IMR-90 (cell line): ENCODE measurements at regions not wholly inside any gene's neighbourhood (a gene's known extent, or its start where the extent isn't known, plus 50 kb on each side); places are given as distances from the start of the nearest gene placed in this dataset.

Experiments used
- ATAC-seq: fragments of 200-7000 bp; cut with Tn5 transposase; 2 replicates; pipeline ENCODE4 v1.9.1; 2020; ENCODE audit warnings: low read depth, mild to moderate bottlenecking, moderate library complexity
- BruUV-seq: library from RNA; stranded (reverse); fragments of 400-500 nt; replicated peaks from 2 replicates; lab custom pipeline; 2021; lab: Mats Ljungman, UMichigan
- CTCF ChIA-PET: fragments of 300-600 bp; formaldehyde crosslinking; extraction: SDS; loops from one replicate; lab custom pipeline; 2021; ENCODE audit warnings: antibody characterized with exemption; lab: Yijun Ruan, JAX
- POLR2A ChIA-PET: fragments of 300-600 bp; sonication (Branson Sonifier 250); formaldehyde crosslinking; loops from one replicate; lab custom pipeline; 2022; ENCODE audit warnings: antibody characterized with exemption; ENCODE audit not compliant: unreplicated experiment; lab: Charles Lee
- DNase-seq: peaks from one replicate; pipeline ENCODE4 v3.0.0; 2013
- H2AFZ ChIP-seq: replicated peaks from 2 replicates; pipeline ENCODE3; 2013; ENCODE audit warnings: low read length, mild to moderate bottlenecking; ENCODE audit not compliant: poor library complexity
- H2AK5ac ChIP-seq: 2 replicates; pipeline ENCODE4 v1.6.1; 2013; ENCODE audit warnings: low read depth, low read length, inconsistent platforms
- H2AK9ac ChIP-seq: replicated peaks from 2 replicates; pipeline ENCODE3; 2013; ENCODE audit warnings: mild to moderate bottlenecking, low read depth, low read length, moderate library complexity; ENCODE audit not compliant: poor library complexity
- H2BK120ac ChIP-seq: 2 replicates; pipeline ENCODE4 v1.6.1; 2013; ENCODE audit warnings: low read depth, low read length, inconsistent platforms
- H2BK15ac ChIP-seq: 3 replicates; pipeline ENCODE4 v1.6.1; 2013; ENCODE audit warnings: low read depth, low read length, inconsistent platforms
- H2BK20ac ChIP-seq: 2 replicates; pipeline ENCODE4 v1.6.1; 2013; ENCODE audit warnings: low read depth, mild to moderate bottlenecking, inconsistent platforms, low read length, moderate library complexity
- H2BK5ac ChIP-seq: 2 replicates; pipeline ENCODE4 v1.6.1; 2013; ENCODE audit warnings: mild to moderate bottlenecking, low read depth, low read length, inconsistent platforms; ENCODE audit not compliant: poor library complexity, severe bottlenecking
- H3K14ac ChIP-seq: replicated peaks from 2 replicates; pipeline ENCODE4 v1.6.1; 2013; ENCODE audit warnings: low read depth, low read length, inconsistent platforms
- H3K18ac ChIP-seq: 2 replicates; pipeline ENCODE4 v1.6.1; 2013; ENCODE audit warnings: low read depth, low read length, control low read depth
- H3K23ac ChIP-seq: 2 replicates; pipeline ENCODE4 v1.6.1; 2013; ENCODE audit warnings: low read depth, low read length, inconsistent platforms
- H3K27ac ChIP-seq: 2 replicates; pipeline ENCODE4 v1.5.1; 2013; ENCODE audit warnings: mild to moderate bottlenecking, control low read depth, low read length; ENCODE audit not compliant: insufficient read depth
- H3K27me3 ChIP-seq: 2 replicates; pipeline ENCODE4 v1.6.1; 2013; ENCODE audit warnings: low read length; ENCODE audit not compliant: control insufficient read depth, insufficient read depth
- H3K36me3 ChIP-seq: 2 replicates; pipeline ENCODE4 v1.6.1; 2013; ENCODE audit warnings: low read length, mixed read lengths; ENCODE audit not compliant: control insufficient read depth, insufficient read depth
- H3K4ac ChIP-seq: 2 replicates; pipeline ENCODE4 v1.6.1; 2013; ENCODE audit warnings: low read depth, low read length, inconsistent platforms
- H3K4me1 ChIP-seq: 2 replicates; pipeline ENCODE4 v1.6.1; 2013; ENCODE audit warnings: low read length, mixed read lengths; ENCODE audit not compliant: control insufficient read depth, insufficient read depth
- H3K4me2 ChIP-seq: 2 replicates; pipeline ENCODE4 v1.6.1; 2013; ENCODE audit warnings: low read depth, mild to moderate bottlenecking, control low read depth, low read length, moderate library complexity
- H3K4me3 ChIP-seq: 2 replicates; pipeline ENCODE4 v1.5.1; 2013; ENCODE audit warnings: low read depth, mild to moderate bottlenecking, control low read depth, low read length, moderate library complexity; ENCODE audit not compliant: insufficient read depth
- H3K56ac ChIP-seq: 2 replicates; pipeline ENCODE4 v1.6.1; 2013; ENCODE audit warnings: low read length, inconsistent platforms; ENCODE audit not compliant: insufficient read depth; ENCODE audit errors: extremely low read depth
- H3K79me1 ChIP-seq, 2 experiments: 2 replicates each; pipeline ENCODE4 v1.6.1; 2013; ENCODE audit warnings: low read length in 2 of 2, inconsistent platforms in 1 of 2, low read depth in 1 of 2
- H3K9ac ChIP-seq: 2 replicates; pipeline ENCODE4 v1.6.1; 2013; ENCODE audit warnings: low read depth, low read length, control low read depth
- H3K9me1 ChIP-seq: 2 replicates; pipeline ENCODE4 v1.6.1; 2013; ENCODE audit warnings: low read length, inconsistent platforms; ENCODE audit not compliant: insufficient read depth
- H3K9me3 ChIP-seq: 2 replicates; pipeline ENCODE4 v1.6.1; 2013; ENCODE audit warnings: low read length; ENCODE audit not compliant: control insufficient read depth, insufficient read depth
- H4K20me1 ChIP-seq: 2 replicates; pipeline ENCODE4 v1.6.1; 2013; ENCODE audit warnings: low read length, inconsistent platforms; ENCODE audit not compliant: insufficient read depth
- H4K5ac ChIP-seq: 2 replicates; pipeline ENCODE4 v1.6.1; 2013; ENCODE audit warnings: mild to moderate bottlenecking, low read depth, low read length, control low read depth
- H4K8ac ChIP-seq, 2 experiments: 2 replicates each; pipeline ENCODE4 v1.6.1; 2013; ENCODE audit warnings: low read depth in 2 of 2, low read length in 2 of 2, control low read depth in 1 of 2, inconsistent platforms in 1 of 2
- H4K91ac ChIP-seq: 2 replicates; pipeline ENCODE4 v1.6.1; 2013; ENCODE audit warnings: low read depth, low read length, inconsistent platforms; ENCODE audit not compliant: insufficient read depth
- BHLHE40 ChIP-seq: fragments of 150-350 bp; IDR thresholded peaks from 2 replicates; pipeline ENCODE4 v1.6.1; 2016; ENCODE audit warnings: mild to moderate bottlenecking, low read depth, low read length
- CEBPB ChIP-seq: IDR thresholded peaks from 2 replicates; pipeline ENCODE4 v1.6.1; 2012; ENCODE audit warnings: low read depth, low read length, improper control_type of control experiment
- CHD1 ChIP-seq: IDR thresholded peaks from 2 replicates; pipeline ENCODE4 v1.6.1; 2012; ENCODE audit warnings: low read depth, low read length, improper control_type of control experiment
- FOS ChIP-seq: fragments of 150-350 bp; IDR thresholded peaks from 2 replicates; pipeline ENCODE4 v1.6.1; 2016; ENCODE audit warnings: low read depth, low read length
- MAFK ChIP-seq: IDR thresholded peaks from 2 replicates; pipeline ENCODE4 v1.6.1; 2012; ENCODE audit warnings: low read depth, low read length, improper control_type of control experiment
- MAZ ChIP-seq: IDR thresholded peaks from 2 replicates; pipeline ENCODE4 v1.6.1; 2012; ENCODE audit warnings: low read depth, mild to moderate bottlenecking, low read length, improper control_type of control experiment, moderate library complexity, borderline replicate concordance
- MXI1 ChIP-seq: IDR thresholded peaks from 2 replicates; pipeline ENCODE4 v1.6.1; 2012; ENCODE audit warnings: low read depth, mild to moderate bottlenecking, low read length, moderate library complexity, borderline replicate concordance
- NFE2L2 ChIP-seq: fragments of 150-350 bp; IDR thresholded peaks from 2 replicates; pipeline ENCODE4 v1.6.1; 2016; ENCODE audit warnings: low read depth, mild to moderate bottlenecking, low read length
- POLR2A ChIP-seq: IDR thresholded peaks from 2 replicates; pipeline ENCODE4 v1.6.1; 2012; ENCODE audit warnings: mild to moderate bottlenecking, low read depth, low read length
- RAD21 ChIP-seq: IDR thresholded peaks from 2 replicates; pipeline ENCODE4 v1.6.1; 2012; ENCODE audit warnings: low read length, improper control_type of control experiment
- RCOR1 ChIP-seq: IDR thresholded peaks from 2 replicates; pipeline ENCODE4 v1.6.1; 2012; ENCODE audit warnings: mild to moderate bottlenecking, low read length, improper control_type of control experiment; ENCODE audit not compliant: insufficient replicate concordance
- RFX5 ChIP-seq: IDR thresholded peaks from 2 replicates; pipeline ENCODE4 v1.8.0; 2012; ENCODE audit warnings: low read depth, mild to moderate bottlenecking, low read length, moderate library complexity
- SMC3 ChIP-seq: fragments of 150-350 bp; IDR thresholded peaks from 2 replicates; pipeline ENCODE4 v1.6.1; 2016; ENCODE audit warnings: low read depth, mild to moderate bottlenecking, antibody characterized with exemption, low read length, moderate library complexity
- WGBS, 2 experiments: methylation state at CpG; one replicate each; pipeline versions ENCODE4 v1.1.5 to v1.1.7; 2013; ENCODE audit warnings: missing lambda C conversion rate in 2 of 2; ENCODE audit not compliant: insufficient read length in 1 of 2; ENCODE audit errors: extremely low coverage in 2 of 2; 5-methylcytosine and 5-hydroxymethylcytosine counted together
- dilution Hi-C: fragments of 300-500 bp; cut with HindIII; formaldehyde crosslinking; loops from one replicate; pipeline ENCODE4 v1.14.3; 2018; ENCODE audit warnings: low sequenced_read_pairs; ENCODE audit not compliant: unreplicated experiment
- in situ Hi-C: fragments of 300-500 bp; cut with MboI; formaldehyde crosslinking; loops from 3 replicates; pipeline ENCODE4 v1.14.3; 2019; ENCODE audit warnings: low sequenced_read_pairs, inconsistent platforms, mixed read lengths
- intact Hi-C: fragments of 100-400 bp; cut with micrococcal nuclease; formaldehyde crosslinking; loops from 2 replicates; pipeline ENCODE4 v1.10.0; 2022
- TF ChIP-seq, protein P1 (sequence below): fragments of 150-350 bp; IDR thresholded peaks from 2 replicates; pipeline ENCODE4 v1.6.1; 2017; ENCODE audit warnings: mild to moderate bottlenecking, antibody characterized with exemption, low read length, low read depth
- TF ChIP-seq, protein P2 (sequence below): conservative IDR thresholded peaks from 2 replicates; pipeline ENCODE4 v1.5.1; 2012; ENCODE audit warnings: mild to moderate bottlenecking, low read depth, low read length, improper control_type of control experiment
- TF ChIP-seq, protein P3 (sequence below): fragments of 150-350 bp; IDR thresholded peaks from 2 replicates; pipeline ENCODE4 v1.6.1; 2016; ENCODE audit warnings: low read depth, mild to moderate bottlenecking, low read length, moderate library complexity, borderline replicate concordance

DNA sequence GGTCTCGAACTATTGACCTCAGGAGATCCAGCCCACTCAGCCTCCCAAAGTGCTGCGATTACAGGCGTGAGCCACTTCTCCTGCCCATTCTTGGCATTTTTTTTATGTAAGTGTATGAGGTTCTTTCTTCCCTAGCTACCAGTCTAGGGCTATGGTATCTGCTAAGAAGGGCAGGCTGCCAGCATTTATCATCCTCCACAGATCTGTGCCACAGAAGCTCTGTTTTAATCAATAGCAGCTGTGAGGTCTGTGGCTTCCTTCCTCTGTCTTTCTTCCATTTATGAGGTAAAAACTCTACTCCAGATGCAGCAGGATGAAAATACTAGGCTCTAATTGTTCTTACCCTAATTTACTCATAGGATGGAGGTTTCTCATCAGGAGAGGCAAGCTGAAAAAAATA is 1382.4 kb upstream of the ADGRB3 start:
- in situ Hi-C loops (no loop called here), dilution Hi-C loops (no loop called here), intact Hi-C loops (no loop called here)
- H3K9ac ChIP-seq = no peak overlapping the region
- no peak overlapping the region for H3K27ac ChIP-seq
- no peak overlapping the region for H3K56ac ChIP-seq
- no peak overlapping the region for H3K14ac ChIP-seq
- no peak overlapping the region for H2BK5ac ChIP-seq
- no peak overlapping the region for H3K4ac ChIP-seq
- H3K18ac ChIP-seq = no peak overlapping the region
- H2BK15ac ChIP-seq = no peak overlapping the region
- no peak overlapping the region for H3K4me3 ChIP-seq
- 40% methylated on average over 1 of the region's 3 CpGs; no CpG with 5 or more reads in 1 of the 2 experiments for WGBS, 2 experiments
- H3K36me3 ChIP-seq = no peaks in the 10 kb centered on the region
- no peak overlapping the region for H2BK20ac ChIP-seq
- TF ChIP-seq, protein P1, sequence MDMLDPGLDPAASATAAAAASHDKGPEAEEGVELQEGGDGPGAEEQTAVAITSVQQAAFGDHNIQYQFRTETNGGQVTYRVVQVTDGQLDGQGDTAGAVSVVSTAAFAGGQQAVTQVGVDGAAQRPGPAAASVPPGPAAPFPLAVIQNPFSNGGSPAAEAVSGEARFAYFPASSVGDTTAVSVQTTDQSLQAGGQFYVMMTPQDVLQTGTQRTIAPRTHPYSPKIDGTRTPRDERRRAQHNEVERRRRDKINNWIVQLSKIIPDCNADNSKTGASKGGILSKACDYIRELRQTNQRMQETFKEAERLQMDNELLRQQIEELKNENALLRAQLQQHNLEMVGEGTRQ = no peak
- TF ChIP-seq BHLHE40 (no peak), MAZ (no peak), CHD1 (no peak), RCOR1 (no peak), POLR2A (no peak), SMC3 (no peak), CEBPB (no peak), NFE2L2 (no peak), MAFK (no peak), RAD21 (no peak), MXI1 (no peak), FOS (no peak), RFX5 (no peak)
- TF ChIP-seq, protein P2, sequence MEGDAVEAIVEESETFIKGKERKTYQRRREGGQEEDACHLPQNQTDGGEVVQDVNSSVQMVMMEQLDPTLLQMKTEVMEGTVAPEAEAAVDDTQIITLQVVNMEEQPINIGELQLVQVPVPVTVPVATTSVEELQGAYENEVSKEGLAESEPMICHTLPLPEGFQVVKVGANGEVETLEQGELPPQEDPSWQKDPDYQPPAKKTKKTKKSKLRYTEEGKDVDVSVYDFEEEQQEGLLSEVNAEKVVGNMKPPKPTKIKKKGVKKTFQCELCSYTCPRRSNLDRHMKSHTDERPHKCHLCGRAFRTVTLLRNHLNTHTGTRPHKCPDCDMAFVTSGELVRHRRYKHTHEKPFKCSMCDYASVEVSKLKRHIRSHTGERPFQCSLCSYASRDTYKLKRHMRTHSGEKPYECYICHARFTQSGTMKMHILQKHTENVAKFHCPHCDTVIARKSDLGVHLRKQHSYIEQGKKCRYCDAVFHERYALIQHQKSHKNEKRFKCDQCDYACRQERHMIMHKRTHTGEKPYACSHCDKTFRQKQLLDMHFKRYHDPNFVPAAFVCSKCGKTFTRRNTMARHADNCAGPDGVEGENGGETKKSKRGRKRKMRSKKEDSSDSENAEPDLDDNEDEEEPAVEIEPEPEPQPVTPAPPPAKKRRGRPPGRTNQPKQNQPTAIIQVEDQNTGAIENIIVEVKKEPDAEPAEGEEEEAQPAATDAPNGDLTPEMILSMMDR = no peak
- TF ChIP-seq, protein P3, sequence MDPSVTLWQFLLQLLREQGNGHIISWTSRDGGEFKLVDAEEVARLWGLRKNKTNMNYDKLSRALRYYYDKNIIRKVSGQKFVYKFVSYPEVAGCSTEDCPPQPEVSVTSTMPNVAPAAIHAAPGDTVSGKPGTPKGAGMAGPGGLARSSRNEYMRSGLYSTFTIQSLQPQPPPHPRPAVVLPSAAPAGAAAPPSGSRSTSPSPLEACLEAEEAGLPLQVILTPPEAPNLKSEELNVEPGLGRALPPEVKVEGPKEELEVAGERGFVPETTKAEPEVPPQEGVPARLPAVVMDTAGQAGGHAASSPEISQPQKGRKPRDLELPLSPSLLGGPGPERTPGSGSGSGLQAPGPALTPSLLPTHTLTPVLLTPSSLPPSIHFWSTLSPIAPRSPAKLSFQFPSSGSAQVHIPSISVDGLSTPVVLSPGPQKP = no peak
- ATAC-seq (no peak), DNase-seq (no peak)
- H4K5ac ChIP-seq = no peak overlapping the region
- H3K79me1 ChIP-seq = no peaks in the 10 kb centered on the region
- ChIA-PET CTCF (no interaction called here), POLR2A (no interaction called here)
- no peaks in the 10 kb centered on the region for H3K9me1 ChIP-seq
- no peaks in the 10 kb centered on the region for H3K9me3 ChIP-seq
- H2BK120ac ChIP-seq = no peak overlapping the region
- no peak overlapping the region for H4K8ac ChIP-seq
- no peak overlapping the region for H3K4me2 ChIP-seq
- no peak overlapping the region for H4K91ac ChIP-seq
- H4K20me1 ChIP-seq = no peaks in the 10 kb centered on the region
- no peaks in the 10 kb centered on the region for H3K4me1 ChIP-seq
- H2AFZ ChIP-seq = no peak overlapping the region
- H2AK9ac ChIP-seq = no peak overlapping the region
- H2AK5ac ChIP-seq = no peak overlapping the region
- H3K23ac ChIP-seq = no peak overlapping the region
- BruUV-seq = no TSS peak
- no peaks in the 10 kb centered on the region for H3K27me3 ChIP-seq
